Raji (cell line): ENCODE measurements at regions not wholly inside any gene's neighbourhood (a gene's known extent, or its start where the extent isn't known, plus 50 kb on each side); places are given as distances from the start of the nearest gene placed in this dataset.

Source experiments
- POLR2A ChIP-seq: IDR thresholded peaks from 2 replicates; pipeline ENCODE4 v1.6.1; 2011; ENCODE audit warnings: low read depth, low read length, control low read depth; ENCODE audit not compliant: insufficient read depth

DNA sequence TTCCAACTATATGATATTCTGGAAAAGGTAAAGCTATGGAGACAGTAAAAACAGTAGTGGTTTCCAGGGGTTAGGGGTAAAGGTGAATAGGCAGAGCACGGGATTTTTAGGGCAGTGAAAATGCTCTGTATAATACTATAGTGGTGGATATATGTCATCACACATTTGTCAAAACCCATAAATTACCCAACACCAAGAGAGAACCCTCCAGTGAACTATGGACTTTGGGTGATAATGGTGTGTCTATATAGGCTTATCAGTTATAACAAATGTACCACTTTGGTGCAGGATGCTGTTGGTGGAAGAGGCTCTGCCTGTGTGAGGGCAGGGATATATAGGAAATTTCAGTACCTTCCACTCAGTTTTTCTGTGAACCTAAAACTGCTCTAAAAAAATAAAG is 149.9 kb downstream of the GPX5 start:
- TF ChIP-seq POLR2A: no peak

DNA sequence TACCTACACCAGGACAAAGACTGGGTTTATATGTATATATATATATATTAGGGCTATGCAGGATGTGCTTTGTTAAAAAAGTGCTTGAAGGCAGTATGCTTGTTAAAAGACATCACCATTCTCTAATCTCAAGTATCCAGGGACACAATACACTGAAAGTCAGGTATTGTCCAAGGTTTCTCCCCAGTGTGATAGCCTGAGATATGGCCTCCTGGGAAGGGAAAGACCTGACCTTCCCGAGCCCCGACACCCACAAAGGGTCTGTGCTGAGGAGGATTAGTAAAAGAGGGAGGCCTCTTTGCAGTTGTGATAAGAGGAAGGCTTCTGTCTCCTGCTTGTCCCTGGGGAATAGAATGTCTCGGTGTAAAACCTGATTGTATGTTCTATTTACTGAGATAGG is 156.9 kb downstream of the GPX5 start:
- TF ChIP-seq POLR2A: no peak

DNA sequence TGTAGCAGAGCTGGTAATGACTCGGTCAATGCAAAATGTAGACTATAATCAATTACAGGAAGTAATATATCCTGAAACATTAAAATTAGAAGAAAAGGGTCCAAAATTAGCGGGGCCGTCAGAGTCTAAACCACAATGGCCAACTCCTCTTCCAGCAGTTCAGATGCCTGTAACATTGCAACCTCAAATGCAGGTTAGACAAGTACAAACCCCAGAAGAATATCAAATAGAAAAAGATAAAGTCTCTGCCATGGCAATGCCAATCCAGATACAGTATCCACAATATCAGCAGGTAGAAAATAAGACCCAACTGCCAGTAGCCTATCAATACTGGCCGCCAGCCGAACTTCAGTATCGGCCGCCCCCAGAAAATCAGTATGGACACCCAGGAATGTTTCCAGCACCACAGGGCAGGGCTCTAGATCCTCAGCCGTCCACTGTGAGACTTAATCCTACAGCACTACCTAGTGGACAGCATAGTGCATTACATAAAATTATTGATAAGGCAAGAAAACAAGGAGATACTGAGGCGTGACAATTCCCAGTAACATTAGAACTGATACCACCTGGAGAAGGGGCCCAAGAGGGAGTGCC is 158.4 kb downstream of the GPX5 start:
- TF ChIP-seq POLR2A: no peak

DNA sequence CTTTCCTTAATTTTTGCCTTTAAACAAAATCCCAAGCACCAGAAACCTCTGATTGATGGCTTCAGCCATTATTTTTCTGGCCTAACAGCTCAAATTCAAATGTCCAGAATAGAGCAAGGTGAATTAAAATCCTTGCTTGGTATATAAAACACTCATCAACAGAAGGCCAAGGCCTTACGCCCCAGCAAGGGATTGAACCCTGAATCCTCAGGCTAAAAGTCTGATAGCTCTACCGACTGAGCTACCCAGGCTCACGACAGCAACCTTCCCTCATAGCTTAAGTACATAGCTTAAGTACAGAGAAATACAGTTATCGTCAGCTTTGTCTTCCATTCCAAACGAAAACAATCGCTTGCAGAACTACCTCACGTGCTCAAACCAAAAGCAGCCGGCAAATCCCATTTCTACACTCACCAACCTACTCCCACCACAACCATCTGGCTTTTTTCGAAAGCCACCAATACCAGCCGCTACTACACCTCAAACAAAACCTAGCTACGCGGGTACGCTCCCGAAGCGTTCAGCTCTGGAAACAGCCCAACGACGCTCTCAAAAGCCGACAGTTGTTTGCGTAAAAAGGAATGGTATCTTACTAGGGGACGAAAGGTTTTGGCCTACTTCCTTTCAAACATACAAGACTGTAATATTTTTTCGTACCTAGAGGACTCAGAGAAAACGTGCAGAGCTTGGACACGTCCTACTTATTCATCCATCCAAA is 167.5 kb downstream of the GPX5 start:
- no peak for TF ChIP-seq POLR2A

DNA sequence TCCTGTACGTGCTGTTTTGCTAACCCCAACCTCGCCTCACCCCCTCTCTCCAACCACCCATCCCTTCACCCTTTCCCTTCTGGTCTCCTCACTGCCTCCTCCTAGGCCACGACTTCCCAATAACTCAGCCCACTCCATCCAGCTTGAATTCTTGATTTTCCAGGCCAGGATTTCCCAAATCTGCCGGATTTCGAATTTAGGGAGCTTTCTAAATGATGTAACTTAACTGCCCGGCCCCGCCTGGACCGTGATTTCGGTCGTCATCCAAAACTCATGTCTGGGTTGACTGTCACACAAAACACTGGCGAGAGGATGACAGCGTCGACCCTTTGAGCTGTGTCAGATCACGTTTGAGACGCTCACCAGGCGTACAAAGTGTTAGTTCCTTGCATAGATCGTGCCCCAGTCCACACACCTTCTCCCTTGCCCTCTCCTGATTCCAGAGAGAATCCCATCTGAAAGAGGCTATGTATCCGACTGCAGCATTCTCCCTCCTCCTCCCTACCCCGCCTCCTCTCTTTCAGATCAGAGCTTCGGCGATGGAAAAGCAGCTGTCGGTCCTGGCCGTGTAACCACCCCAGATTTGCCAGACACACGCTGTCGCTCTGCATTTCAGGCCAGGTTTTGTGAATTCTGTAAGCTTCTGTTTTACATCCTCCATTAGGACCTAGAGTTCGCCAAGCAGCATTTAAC is 168.2 kb downstream of the GPX5 start:
- no peak for TF ChIP-seq POLR2A

- no peak for TF ChIP-seq POLR2A
These were observed 170.0 kb downstream of the GPX5 start for GRCh38 chr6:28695715-28696114.

DNA sequence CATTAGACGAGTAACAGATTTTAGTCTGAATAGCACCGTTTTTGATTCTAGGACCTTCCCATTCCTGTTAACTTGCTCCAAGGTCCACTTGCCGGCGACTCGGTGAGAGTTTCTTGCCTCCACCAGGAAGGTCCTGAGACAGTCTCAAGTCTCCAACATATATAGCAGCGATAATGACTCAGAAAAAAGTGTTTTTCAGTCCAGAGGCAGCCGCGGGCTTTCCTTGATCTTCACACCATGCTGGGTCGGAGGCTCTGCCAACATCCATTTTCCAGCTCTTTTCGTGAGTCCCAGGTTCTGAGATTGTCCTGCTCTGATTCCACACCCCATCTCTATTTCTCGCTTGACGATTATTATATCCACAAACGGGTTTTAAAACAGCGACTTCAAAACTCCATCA is 170.5 kb downstream of the GPX5 start:
- TF ChIP-seq POLR2A: no peak

GRCh38 chr6:28696682-28697081 is 171.0 kb downstream of the GPX5 start:
- no peak for TF ChIP-seq POLR2A

GRCh38 chr6:28707387-28708282 is 182.0 kb downstream of the GPX5 start:
- TF ChIP-seq POLR2A: no peak

GRCh38 chr6:28709478-28710349 is 184.0 kb downstream of the GPX5 start:
- TF ChIP-seq POLR2A: no peak

DNA sequence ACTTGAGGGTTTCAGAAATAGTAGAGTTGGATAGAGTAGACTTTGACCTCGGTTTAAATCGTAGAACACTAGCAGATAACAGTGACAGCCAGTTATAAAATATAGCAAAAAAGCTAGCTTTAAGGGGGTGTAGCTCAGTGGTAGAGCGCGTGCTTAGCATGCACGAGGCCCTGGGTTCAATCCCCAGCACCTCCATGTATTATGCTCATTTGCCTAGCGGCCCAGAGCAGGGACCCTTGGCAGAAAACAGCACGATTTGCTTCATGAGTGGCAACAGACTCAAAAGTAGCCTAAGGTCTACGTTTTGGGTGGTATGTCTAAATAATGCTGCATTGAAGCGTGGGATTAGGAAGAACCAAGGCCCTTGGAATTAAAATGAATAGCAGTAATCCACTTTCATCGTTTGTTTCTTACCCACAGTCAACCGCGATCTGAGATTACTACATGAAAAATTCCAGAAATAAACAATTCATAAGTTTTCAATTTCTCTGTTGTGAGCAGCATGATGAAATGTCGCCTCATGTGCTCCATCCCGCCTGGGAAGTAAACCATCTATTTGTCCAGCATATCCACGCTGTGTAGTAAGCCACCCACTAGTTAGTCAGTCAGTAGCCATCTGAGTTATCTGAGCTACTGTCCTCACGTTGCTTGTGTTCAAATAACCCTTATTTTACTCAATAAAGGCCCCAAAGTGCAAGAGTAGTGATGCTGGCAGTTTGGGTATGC is 184.9 kb downstream of the GPX5 start:
- no peak for TF ChIP-seq POLR2A

DNA sequence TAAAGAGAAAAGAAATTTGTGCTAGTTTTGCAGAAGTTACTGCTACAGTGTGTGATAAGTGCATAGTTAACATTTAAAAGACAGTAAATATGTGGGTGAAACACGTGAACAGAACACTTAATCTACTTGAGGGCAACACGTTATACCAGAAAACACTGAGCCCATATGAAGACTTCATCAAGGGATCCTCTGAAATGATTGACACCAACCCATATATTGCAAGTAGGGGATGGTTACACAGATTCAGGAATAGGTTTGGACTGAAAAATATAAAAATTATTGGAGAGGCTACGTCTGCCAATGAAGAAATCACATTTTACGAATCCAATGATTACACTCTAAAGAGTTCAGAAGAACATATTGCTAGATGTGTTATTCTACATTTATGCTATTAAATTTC is 185.6 kb downstream of the GPX5 start:
- TF ChIP-seq POLR2A: no peak

- no peak for TF ChIP-seq POLR2A
These were observed 186.2 kb downstream of the GPX5 start for GRCh38 chr6:28711788-28712341.
